Activated CD4-positive, alpha-beta T cell treated with anti-CD3 and anti-CD28 coated beads for 24 hours (primary cell): ENCODE measurements at regions not wholly inside any gene's neighbourhood (a gene's known extent, or its start where the extent isn't known, plus 50 kb on each side); places are given as distances from the start of the nearest gene placed in this dataset.

Experiments
- DNase-seq, 2 donors: peaks; one replicate each; pipeline ENCODE4 v3.0.0-alpha.2; 2020; ENCODE audit warnings: low read depth in 2 of 2

GRCh38 chr7:130896898-130897514, 163.0 kb upstream of the KLF14 start:
- DNase-seq = peak; percentile 52 to 53

- DNase-seq = no peak
Measured at GRCh38 chr7:130897515-130898419, 163.8 kb upstream of the KLF14 start.

- DNase-seq = no peak
Measured at GRCh38 chr7:130899071-130899560, 165.1 kb upstream of the KLF14 start.

- DNase-seq = no peak
Measured at GRCh38 chr7:130899638-130900401, 165.8 kb upstream of the KLF14 start.

GRCh38 chr7:130900471-130901076, 166.6 kb upstream of the KLF14 start:
- DNase-seq = no peak

- DNase-seq = no peak
Measured at GRCh38 chr7:130901209-130901783, 167.3 kb upstream of the KLF14 start.

GRCh38 chr7:130902755-130903357, 168.8 kb upstream of the KLF14 start:
- no peak for DNase-seq

GRCh38 chr7:130903358-130903974, 169.5 kb upstream of the KLF14 start:
- no peak for DNase-seq

- DNase-seq = no peak
Measured at GRCh38 chr7:130904031-130904757, 170.2 kb upstream of the KLF14 start.

- DNase-seq = no peak
Measured at GRCh38 chr7:130904792-130905191, 170.8 kb upstream of the KLF14 start.

- no peak for DNase-seq
Measured at GRCh38 chr7:130906575-130906974, 172.6 kb upstream of the KLF14 start.

- no peak for DNase-seq
Measured at GRCh38 chr7:130907439-130907838, 173.4 kb upstream of the KLF14 start.

GRCh38 chr7:130908345-130909160, 174.5 kb upstream of the KLF14 start:
- DNase-seq = no peak

- DNase-seq = no peak
Measured at GRCh38 chr7:130909161-130909836, 175.3 kb upstream of the KLF14 start.

- no peak for DNase-seq
Measured at GRCh38 chr7:130909881-130910672, 176.1 kb upstream of the KLF14 start.

GRCh38 chr7:130910949-130911944, 177.2 kb upstream of the KLF14 start:
- no peak for DNase-seq
